Coronary artery (tissue), 2 donors: ENCODE measurements at regions not wholly inside any gene's neighbourhood (a gene's known extent, or its start where the extent isn't known, plus 50 kb on each side); places are given as distances from the start of the nearest gene placed in this dataset.

Experiments
- DNase-seq: peaks from one replicate; pipeline ENCODE4 v3.0.0-alpha.2; 2017; ENCODE audit warnings: low spot score
- H3K27ac ChIP-seq, 2 donors: fragments of 200-600 bp; sonication (generic); one replicate each; pipeline ENCODE4 v1.5.1; 2016 to 2019
- H3K4me3 ChIP-seq: fragments of 200-600 bp; sonication (generic); 2 replicates; pipeline ENCODE4 v1.5.1; 2016; ENCODE audit warnings: mild to moderate bottlenecking, moderate library complexity
- TF ChIP-seq, protein P1 (sequence below): fragments of 200-600 bp; sonication (generic); IDR thresholded peaks from one replicate; pipeline ENCODE4 v1.5.1; 2019; ENCODE audit warnings: antibody characterized with exemption

- H3K27ac ChIP-seq: no peak overlapping the region
- no peak for DNase-seq
- H3K4me3 ChIP-seq: no peak overlapping the region
- TF ChIP-seq, protein P1, sequence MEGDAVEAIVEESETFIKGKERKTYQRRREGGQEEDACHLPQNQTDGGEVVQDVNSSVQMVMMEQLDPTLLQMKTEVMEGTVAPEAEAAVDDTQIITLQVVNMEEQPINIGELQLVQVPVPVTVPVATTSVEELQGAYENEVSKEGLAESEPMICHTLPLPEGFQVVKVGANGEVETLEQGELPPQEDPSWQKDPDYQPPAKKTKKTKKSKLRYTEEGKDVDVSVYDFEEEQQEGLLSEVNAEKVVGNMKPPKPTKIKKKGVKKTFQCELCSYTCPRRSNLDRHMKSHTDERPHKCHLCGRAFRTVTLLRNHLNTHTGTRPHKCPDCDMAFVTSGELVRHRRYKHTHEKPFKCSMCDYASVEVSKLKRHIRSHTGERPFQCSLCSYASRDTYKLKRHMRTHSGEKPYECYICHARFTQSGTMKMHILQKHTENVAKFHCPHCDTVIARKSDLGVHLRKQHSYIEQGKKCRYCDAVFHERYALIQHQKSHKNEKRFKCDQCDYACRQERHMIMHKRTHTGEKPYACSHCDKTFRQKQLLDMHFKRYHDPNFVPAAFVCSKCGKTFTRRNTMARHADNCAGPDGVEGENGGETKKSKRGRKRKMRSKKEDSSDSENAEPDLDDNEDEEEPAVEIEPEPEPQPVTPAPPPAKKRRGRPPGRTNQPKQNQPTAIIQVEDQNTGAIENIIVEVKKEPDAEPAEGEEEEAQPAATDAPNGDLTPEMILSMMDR: no peak
These were observed 62.0 kb upstream of the CKS2 start for GRCh38 chr9:89249001-89249400.

DNA sequence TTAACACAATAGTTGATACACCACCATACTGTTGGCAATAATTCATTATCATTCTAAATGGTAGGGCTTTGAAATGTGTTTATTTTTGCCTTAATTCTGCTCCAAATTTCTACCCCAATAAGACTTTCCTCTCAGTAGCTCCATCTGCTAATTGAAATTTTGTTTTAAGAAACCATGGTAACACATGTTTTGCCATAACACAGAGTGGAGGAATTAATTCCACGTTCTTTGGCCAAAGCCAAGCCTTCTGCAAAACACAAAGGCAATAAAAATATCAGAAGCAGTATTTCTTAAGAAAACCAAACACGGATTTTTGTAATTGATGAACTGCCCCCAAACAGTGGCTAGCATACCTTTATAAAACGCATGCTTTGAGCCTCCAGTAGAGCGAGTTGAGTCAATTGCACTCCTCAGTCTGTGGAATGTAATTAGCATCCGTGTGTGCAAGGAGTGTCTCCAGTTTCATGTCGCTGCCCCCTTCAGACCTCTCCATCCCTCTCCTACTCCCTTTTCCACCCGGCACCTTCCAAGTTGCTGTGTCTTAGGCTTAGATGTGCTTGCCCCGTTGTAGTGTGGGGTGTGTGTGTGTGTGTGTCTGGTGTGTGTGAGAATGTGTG is 58.2 kb upstream of the CKS2 start:
- Histone ChIP-seq H3K4me3 (no peak overlapping the region), H3K27ac (no peak overlapping the region)
- TF ChIP-seq, protein P1: no peak
- DNase-seq: no peak

- no peak for DNase-seq
- H3K4me3 ChIP-seq: no peak overlapping the region
- TF ChIP-seq, protein P1: no peak
- no peak overlapping the region for H3K27ac ChIP-seq
These were observed 56.8 kb upstream of the CKS2 start for GRCh38 chr9:89254058-89254772.

GRCh38 chr9:89254773-89255125 is 56.2 kb upstream of the CKS2 start:
- Histone ChIP-seq H3K4me3 (no peak overlapping the region), H3K27ac (no peak overlapping the region)
- DNase-seq: no peak
- TF ChIP-seq, protein P1: no peak

- Histone ChIP-seq H3K4me3 (no peak overlapping the region), H3K27ac (no peak overlapping the region)
- TF ChIP-seq, protein P1: no peak
- DNase-seq: no peak
These were observed 54.8 kb upstream of the CKS2 start for GRCh38 chr9:89256225-89256624.

DNA sequence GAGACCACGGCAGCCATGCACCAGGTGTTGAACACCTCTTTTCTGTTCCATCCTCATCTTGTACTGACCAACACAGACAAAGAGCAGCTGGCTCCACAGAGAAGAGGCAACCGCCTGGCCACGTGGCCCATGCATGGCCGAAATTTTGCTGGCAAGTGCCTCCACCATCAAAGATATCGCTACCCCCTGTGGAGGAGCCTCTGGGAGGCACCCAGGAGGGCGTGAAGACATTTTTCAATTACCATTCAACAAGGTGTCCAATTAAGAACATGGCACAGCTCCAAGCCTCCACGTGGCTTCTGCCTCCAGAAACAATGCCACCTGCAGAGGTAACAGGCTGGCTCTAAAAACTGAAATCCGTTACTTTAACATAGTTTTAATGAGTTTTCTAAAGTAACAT is 54.4 kb upstream of the CKS2 start:
- Histone ChIP-seq H3K4me3 (no peak overlapping the region), H3K27ac (no peak overlapping the region)
- TF ChIP-seq, protein P1: no peak
- DNase-seq: no peak

- no peak for DNase-seq
- Histone ChIP-seq H3K27ac (no peak overlapping the region), H3K4me3 (no peak overlapping the region)
- TF ChIP-seq, protein P1: no peak
These were observed 50.5 kb upstream of the CKS2 start for GRCh38 chr9:89260525-89260924.
